Transverse colon (tissue), 4 donors: ENCODE measurements at regions not wholly inside any gene's neighbourhood (a gene's known extent, or its start where the extent isn't known, plus 50 kb on each side); places are given as distances from the start of the nearest gene placed in this dataset.

ENCODE experiments used
- CTCF ChIP-seq, 5 experiments: fragments of 200-600 bp in 3 of 5; fragments of 450-650 bp in 2 of 5; sonication (generic) in 3 of 5; IDR thresholded peaks; 1 replicate in 2 of 5; 2 replicates in 3 of 5; pipeline ENCODE4 v1.5.1; 2016 to 2017; ENCODE audit warnings: antibody characterized with exemption in 5 of 5, inconsistent platforms in 3 of 5, mild to moderate bottlenecking in 2 of 5, moderate library complexity in 1 of 5
- POLR2A ChIP-seq: fragments of 450-650 bp; IDR thresholded peaks from one replicate; pipeline ENCODE4 v1.6.1; 2016; ENCODE audit warnings: antibody characterized with exemption, mild to moderate bottlenecking, moderate library complexity
- POLR2AphosphoS5 ChIP-seq, 3 donors: sonication (generic); formaldehyde crosslinking; IDR thresholded peaks; one replicate each; pipeline ENCODE4 v1.6.1; 2016; ENCODE audit warnings: antibody characterized with exemption in 3 of 3

DNA sequence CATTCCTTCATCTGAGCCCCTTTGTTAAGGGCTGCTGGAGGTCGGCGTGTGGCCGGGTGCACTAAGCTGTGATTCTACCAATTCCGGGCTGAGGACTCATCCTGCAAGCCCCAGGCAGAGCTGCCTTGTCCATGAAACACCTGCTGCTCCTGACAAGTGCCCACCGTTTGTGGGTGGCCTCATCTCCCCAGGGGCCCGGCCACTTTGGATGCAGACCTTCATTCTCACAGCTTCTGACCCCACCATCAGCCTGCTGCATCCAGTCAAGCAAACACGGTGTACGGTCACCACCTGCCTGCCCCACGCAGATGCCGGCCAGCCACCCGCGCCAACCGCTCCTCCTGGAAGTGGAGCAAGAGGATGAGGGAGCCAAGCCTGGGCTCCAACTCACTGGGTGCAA, 382.7 kb downstream of the THBS2 start:
- TF ChIP-seq CTCF (IDR thresholded peaks at IDR 0.05) (no peak), POLR2A (no peak), POLR2AphosphoS5 (IDR thresholded peaks at IDR 0.05) (no peak)
